ENCODE measurements at regions not wholly inside any gene's neighbourhood (a gene's known extent, or its start where the extent isn't known, plus 50 kb on each side); places are given as distances from the start of the nearest gene placed in this dataset.

- Mint-ChIP-seq H3K4me1 (ENCODE audit: low read depth) (no peaks in the 10 kb centered on the region), H3K9me3 (no peaks in the 10 kb centered on the region), H3K27me3 (ENCODE audit: low read depth) (peaks cover 32% of the 10 kb centered on the region)
Measured at GRCh38 chr6:148244217-148244935, 98.3 kb upstream of the SASH1 start.

DNA sequence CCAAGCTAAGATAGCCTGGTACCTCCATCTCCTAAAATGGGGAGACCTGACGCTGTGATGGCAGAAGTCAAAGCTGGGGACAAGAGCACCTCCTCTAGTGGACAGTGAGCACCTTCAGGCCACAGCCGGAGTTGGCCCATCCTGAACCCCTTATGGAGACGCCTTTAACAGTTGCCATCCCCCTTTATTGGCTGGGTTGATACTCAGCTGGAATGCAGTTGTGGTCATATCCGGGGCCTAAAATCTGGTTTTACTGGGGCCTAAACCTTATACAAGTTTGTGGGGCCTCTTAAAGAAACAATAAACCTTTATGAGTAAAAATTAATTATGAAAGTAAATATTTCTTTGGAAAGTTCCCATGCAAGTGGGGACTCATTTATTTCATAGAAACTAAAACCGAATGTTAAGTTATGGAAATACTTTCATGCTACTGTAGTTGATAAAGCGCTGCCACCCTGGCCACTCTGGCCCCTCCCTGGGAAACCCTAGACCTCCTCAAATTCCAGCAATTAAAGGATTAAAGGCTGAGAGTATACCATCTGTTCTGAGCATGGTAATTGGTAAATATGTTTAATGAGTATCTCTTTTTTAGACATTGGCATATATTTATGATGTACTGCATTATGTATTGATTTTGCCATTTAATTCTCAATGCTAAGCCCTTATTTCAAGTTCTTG is 95.1 kb upstream of the SASH1 start:
- Mint-ChIP-seq H3K9me3 (no peaks in the 10 kb centered on the region), H3K27me3 (ENCODE audit: low read depth) (peaks cover 19% of the 10 kb centered on the region), H3K4me1 (ENCODE audit: low read depth) (no peaks in the 10 kb centered on the region), H3K4me3 (no peak overlapping the region), H3K36me3 (ENCODE audit: low read depth) (no peaks in the 10 kb centered on the region), H3K27ac (no peak overlapping the region)

More at GRCh38 chr6:148244217-148244935, 98.3 kb upstream of the SASH1 start:
- Mint-ChIP-seq H3K36me3 (ENCODE audit: low read depth) (no peaks in the 10 kb centered on the region), H3K27ac (no peak overlapping the region), H3K4me3 (no peak overlapping the region)

DNA sequence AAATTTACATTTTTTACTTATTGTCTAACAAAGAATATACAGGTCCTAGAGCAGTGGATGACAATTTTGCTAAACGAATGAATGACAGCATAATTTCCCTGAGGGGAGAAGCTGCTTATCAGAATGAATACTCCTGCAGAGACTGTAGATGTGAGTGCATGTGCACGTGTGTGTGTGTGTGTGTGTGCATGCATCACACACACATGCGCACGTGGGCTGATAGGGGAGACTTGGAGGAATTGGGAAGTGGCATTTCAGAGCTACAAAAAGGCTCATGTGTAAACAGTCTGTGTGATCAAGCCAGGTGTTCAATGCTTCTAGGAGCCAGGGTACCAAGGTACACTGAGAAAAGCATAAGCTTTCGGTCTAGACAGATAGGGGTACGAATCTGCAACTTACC is 93.5 kb upstream of the SASH1 start:
- H3K27ac Mint-ChIP-seq, result no peak overlapping the region
- peaks cover 23% of the 10 kb centered on the region for H3K27me3 Mint-ChIP-seq (ENCODE audit: low read depth)
- H3K9me3 Mint-ChIP-seq, result no peaks in the 10 kb centered on the region
- no peaks in the 10 kb centered on the region for H3K36me3 Mint-ChIP-seq (ENCODE audit: low read depth)
- no peak overlapping the region for H3K4me3 Mint-ChIP-seq
- H3K4me1 Mint-ChIP-seq (ENCODE audit: low read depth), result no peaks in the 10 kb centered on the region

- Mint-ChIP-seq H3K4me3 (no peak overlapping the region), H3K27me3 (ENCODE audit: low read depth) (peaks cover 23% of the 10 kb centered on the region), H3K36me3 (ENCODE audit: low read depth) (no peaks in the 10 kb centered on the region), H3K4me1 (ENCODE audit: low read depth) (no peaks in the 10 kb centered on the region), H3K27ac (no peak overlapping the region), H3K9me3 (no peaks in the 10 kb centered on the region)
Measured at GRCh38 chr6:148249679-148250375, 92.8 kb upstream of the SASH1 start.

DNA sequence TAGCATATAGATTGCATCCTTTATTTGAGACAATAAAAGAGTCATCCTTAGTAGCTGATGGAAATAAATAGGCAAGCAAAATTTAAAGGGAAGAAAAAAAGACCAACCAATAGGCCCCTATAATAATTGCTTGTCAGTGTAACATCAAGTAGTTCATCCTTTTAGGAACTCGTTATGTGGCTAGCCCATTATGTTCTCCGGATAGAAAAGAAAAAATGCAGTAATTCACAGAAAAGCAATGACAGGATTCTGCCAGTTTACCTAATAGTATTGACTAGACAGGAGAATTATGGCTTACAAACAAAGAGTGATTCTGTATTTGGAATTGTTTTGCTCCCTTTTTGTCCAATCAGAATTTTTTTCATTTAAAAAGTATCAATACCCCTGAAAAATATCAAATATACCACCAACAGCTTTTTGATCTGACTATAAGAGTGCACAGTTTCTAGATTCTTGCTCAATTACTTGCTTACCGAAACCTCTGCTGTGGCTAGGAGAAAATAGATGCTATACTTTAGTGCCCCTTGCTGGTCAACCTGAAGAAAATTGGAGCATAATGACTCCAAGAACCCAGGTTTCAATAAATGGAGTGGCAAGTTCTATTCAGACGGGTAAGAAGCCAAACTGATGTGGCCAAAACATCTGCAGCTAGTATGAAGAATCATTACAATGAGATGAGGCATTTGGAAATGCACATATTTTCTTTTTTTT is 91.5 kb upstream of the SASH1 start:
- no peak overlapping the region for H3K27ac Mint-ChIP-seq
- no peaks in the 10 kb centered on the region for H3K36me3 Mint-ChIP-seq (ENCODE audit: low read depth)

DNA sequence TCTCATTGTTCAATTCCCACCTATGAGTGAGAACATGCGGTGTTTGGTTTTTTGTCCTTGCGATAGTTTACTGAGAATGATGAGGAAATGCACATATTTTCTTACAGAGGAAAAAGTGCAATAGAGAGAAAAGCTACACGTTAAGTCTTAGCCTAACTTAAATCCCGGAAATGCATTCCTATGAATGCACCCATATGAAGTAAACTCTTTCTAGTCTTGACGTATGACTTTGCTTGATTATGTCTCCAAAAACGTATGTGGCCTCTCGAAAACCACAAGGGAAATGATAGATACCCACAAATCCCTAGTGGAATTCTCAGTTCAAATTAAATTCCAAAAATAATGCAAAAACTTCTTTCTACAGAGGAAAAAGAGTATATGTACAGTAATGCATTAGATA is 90.7 kb upstream of the SASH1 start:
- Mint-ChIP-seq H3K4me1 (ENCODE audit: low read depth) (no peaks in the 10 kb centered on the region), H3K27me3 (ENCODE audit: low read depth) (peaks cover 16% of the 10 kb centered on the region), H3K9me3 (no peaks in the 10 kb centered on the region), H3K27ac (no peak overlapping the region), H3K36me3 (ENCODE audit: low read depth) (no peaks in the 10 kb centered on the region), H3K4me3 (no peak overlapping the region)

More for the DNA sequence above, 91.5 kb upstream of the SASH1 start:
- Mint-ChIP-seq H3K4me3 (no peak overlapping the region), H3K27me3 (ENCODE audit: low read depth) (peaks cover 16% of the 10 kb centered on the region), H3K9me3 (no peaks in the 10 kb centered on the region), H3K4me1 (ENCODE audit: low read depth) (no peaks in the 10 kb centered on the region)

- Mint-ChIP-seq H3K27ac (no peak overlapping the region), H3K27me3 (ENCODE audit: low read depth) (peaks cover 2% of the 10 kb centered on the region), H3K36me3 (ENCODE audit: low read depth) (no peaks in the 10 kb centered on the region)
Measured at GRCh38 chr6:148257810-148258209, 84.8 kb upstream of the SASH1 start.

GRCh38 chr6:148258868-148259267 is 83.8 kb upstream of the SASH1 start:
- H3K4me3 Mint-ChIP-seq, result no peak overlapping the region
- no peaks in the 10 kb centered on the region for H3K9me3 Mint-ChIP-seq
- H3K4me1 Mint-ChIP-seq (ENCODE audit: low read depth), result no peaks in the 10 kb centered on the region
- no peak overlapping the region for H3K27ac Mint-ChIP-seq
- H3K36me3 Mint-ChIP-seq (ENCODE audit: low read depth), result no peaks in the 10 kb centered on the region
- no peaks in the 10 kb centered on the region for H3K27me3 Mint-ChIP-seq (ENCODE audit: low read depth)

More at GRCh38 chr6:148257810-148258209, 84.8 kb upstream of the SASH1 start:
- H3K9me3 Mint-ChIP-seq, result no peaks in the 10 kb centered on the region
- H3K4me3 Mint-ChIP-seq, result no peak overlapping the region
- H3K4me1 Mint-ChIP-seq (ENCODE audit: low read depth), result no peaks in the 10 kb centered on the region

- no peaks in the 10 kb centered on the region for H3K4me1 Mint-ChIP-seq (ENCODE audit: low read depth)
- no peaks in the 10 kb centered on the region for H3K9me3 Mint-ChIP-seq
- H3K27ac Mint-ChIP-seq, result no peak overlapping the region
- no peak overlapping the region for H3K4me3 Mint-ChIP-seq
- no peaks in the 10 kb centered on the region for H3K27me3 Mint-ChIP-seq (ENCODE audit: low read depth)
- no peaks in the 10 kb centered on the region for H3K36me3 Mint-ChIP-seq (ENCODE audit: low read depth)
Measured at GRCh38 chr6:148261470-148261869, 81.2 kb upstream of the SASH1 start.

GRCh38 chr6:148263010-148263409 is 79.6 kb upstream of the SASH1 start:
- Mint-ChIP-seq H3K9me3 (no peaks in the 10 kb centered on the region), H3K27me3 (ENCODE audit: low read depth) (no peaks in the 10 kb centered on the region), H3K36me3 (ENCODE audit: low read depth) (no peaks in the 10 kb centered on the region), H3K4me3 (no peak overlapping the region), H3K4me1 (ENCODE audit: low read depth) (no peaks in the 10 kb centered on the region), H3K27ac (no peak overlapping the region)

DNA sequence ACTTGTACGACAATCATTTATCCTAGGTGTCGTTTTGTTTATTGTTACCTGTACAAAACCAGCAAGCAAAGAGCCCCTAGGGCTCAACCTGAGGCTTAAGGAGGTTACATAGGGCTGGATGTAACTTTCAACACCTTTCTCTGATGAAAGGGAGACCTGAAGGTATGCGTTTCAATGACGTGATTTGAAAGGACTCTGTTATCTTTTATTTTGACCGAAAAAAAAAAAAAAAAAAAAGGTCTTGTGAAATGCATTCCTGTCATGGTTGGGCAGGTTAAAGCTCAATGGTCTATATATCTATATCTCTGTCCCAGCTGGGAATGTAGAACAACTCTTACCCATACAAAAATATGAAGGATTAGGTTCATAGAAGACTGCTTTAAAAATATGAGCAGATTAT is 78.7 kb upstream of the SASH1 start:
- H3K36me3 Mint-ChIP-seq (ENCODE audit: low read depth), result no peaks in the 10 kb centered on the region
- no peaks in the 10 kb centered on the region for H3K27me3 Mint-ChIP-seq (ENCODE audit: low read depth)
- no peaks in the 10 kb centered on the region for H3K4me1 Mint-ChIP-seq (ENCODE audit: low read depth)
- H3K4me3 Mint-ChIP-seq, result no peak overlapping the region
- no peaks in the 10 kb centered on the region for H3K9me3 Mint-ChIP-seq
- H3K27ac Mint-ChIP-seq, result no peak overlapping the region

GRCh38 chr6:148265054-148265453 is 77.6 kb upstream of the SASH1 start:
- H3K27ac Mint-ChIP-seq, result no peak overlapping the region
- H3K9me3 Mint-ChIP-seq, result no peaks in the 10 kb centered on the region
- H3K36me3 Mint-ChIP-seq (ENCODE audit: low read depth), result no peaks in the 10 kb centered on the region
- H3K4me1 Mint-ChIP-seq (ENCODE audit: low read depth), result no peaks in the 10 kb centered on the region
- H3K27me3 Mint-ChIP-seq (ENCODE audit: low read depth), result peaks cover 6% of the 10 kb centered on the region
- H3K4me3 Mint-ChIP-seq, result no peak overlapping the region

DNA sequence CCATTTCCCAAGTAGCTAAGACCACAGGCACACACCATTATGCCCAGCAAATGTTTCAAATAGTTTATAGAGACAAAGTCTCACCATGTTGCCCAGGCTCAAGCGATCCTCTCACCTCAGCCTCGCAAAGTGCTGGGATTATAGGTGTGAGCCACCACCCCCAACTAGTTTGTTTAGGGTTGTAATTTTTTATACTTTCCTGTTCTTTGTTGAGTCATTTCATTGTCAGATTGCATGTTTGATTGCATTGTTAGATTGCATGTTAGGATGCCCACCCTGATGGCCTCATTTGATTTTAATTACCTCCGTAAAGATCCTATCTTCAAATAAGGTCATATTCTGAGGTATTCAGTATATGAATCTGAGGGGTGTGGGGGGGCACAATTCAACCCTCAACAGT is 73.3 kb upstream of the SASH1 start:
- H3K36me3 Mint-ChIP-seq (ENCODE audit: low read depth), result no peaks in the 10 kb centered on the region
- H3K9me3 Mint-ChIP-seq, result no peaks in the 10 kb centered on the region
- no peak overlapping the region for H3K27ac Mint-ChIP-seq
- no peaks in the 10 kb centered on the region for H3K4me1 Mint-ChIP-seq (ENCODE audit: low read depth)
- no peak overlapping the region for H3K4me3 Mint-ChIP-seq
- peaks cover 6% of the 10 kb centered on the region for H3K27me3 Mint-ChIP-seq (ENCODE audit: low read depth)

GRCh38 chr6:148271711-148272439 is 70.8 kb upstream of the SASH1 start:
- Mint-ChIP-seq H3K27ac (no peak overlapping the region), H3K27me3 (ENCODE audit: low read depth) (peaks cover 10% of the 10 kb centered on the region), H3K4me1 (ENCODE audit: low read depth) (no peaks in the 10 kb centered on the region), H3K36me3 (ENCODE audit: low read depth) (no peaks in the 10 kb centered on the region), H3K4me3 (no peak overlapping the region), H3K9me3 (no peaks in the 10 kb centered on the region)

Measured in T-helper 1 cell treated with Interleukin-12 subunit alpha and Interleukin-12 subunit beta and Interleukin-4 antibody, amounts not matched to agents 30 μg/mL and 1 μg/mL, for 36 hours (primary cell).